ENCODE measurements at regions not wholly inside any gene's neighbourhood (a gene's known extent, or its start where the extent isn't known, plus 50 kb on each side); places are given as distances from the start of the nearest gene placed in this dataset.

- TF ChIP-seq CTCF (IDR thresholded peaks at IDR 0.05), result no peak
- no peak for TF ChIP-seq EP300 (IDR thresholded peaks at IDR 0.05)
- TF ChIP-seq POLR2A (IDR thresholded peaks at IDR 0.05), result no peak
- peaks cover 0 to 2% (median 0%) of the 10 kb centered on the region in 4 donors for H3K9me3 ChIP-seq
- no peak overlapping the region for H3K27ac ChIP-seq
- no peak overlapping the region for H3K4me3 ChIP-seq
- H3K4me1 ChIP-seq, result no peaks in the 10 kb centered on the region
- no peaks in the 10 kb centered on the region for H3K36me3 ChIP-seq
- no peaks in the 10 kb centered on the region for H3K27me3 ChIP-seq
- ATAC-seq (ENCODE audit: low FRiP score in 2 of 2), result no peak
- DNase-seq, result no peak
These were observed 1170.2 kb upstream of the PRMT6 start for GRCh38 chr1:105886309-105886708.

- Histone ChIP-seq H3K4me3 (no peak overlapping the region), H3K4me1 (no peaks in the 10 kb centered on the region), H3K36me3 (no peaks in the 10 kb centered on the region), H3K27ac (no peak overlapping the region), H3K9me3 (peaks cover 0 to 4% (median 0%) of the 10 kb centered on the region in 4 donors), H3K27me3 (no peaks in the 10 kb centered on the region)
- 82% methylated on average over 13 of the region's 13 CpGs for WGBS, 2 donors
- TF ChIP-seq POLR2A (IDR thresholded peaks at IDR 0.05) (no peak), POLR2AphosphoS5 (IDR thresholded peaks at IDR 0.05) (no peak), EP300 (IDR thresholded peaks at IDR 0.05) (no peak), CTCF (IDR thresholded peaks at IDR 0.05) (no peak)
- ATAC-seq (ENCODE audit: low FRiP score in 2 of 2) (no peak), DNase-seq (peak in 1 of 2 donors; percentile 44)
These were observed 1165.2 kb upstream of the PRMT6 start for GRCh38 chr1:105891308-105891707.

GRCh38 chr1:105894006-105894405 is 1162.5 kb upstream of the PRMT6 start:
- Histone ChIP-seq H3K36me3 (no peaks in the 10 kb centered on the region), H3K27ac (no peak overlapping the region), H3K9me3 (peaks cover 0 to 9% (median 0%) of the 10 kb centered on the region in 4 donors), H3K27me3 (no peaks in the 10 kb centered on the region), H3K4me3 (no peak overlapping the region), H3K4me1 (no peaks in the 10 kb centered on the region)
- TF ChIP-seq POLR2AphosphoS5 (IDR thresholded peaks at IDR 0.05) (no peak), CTCF (IDR thresholded peaks at IDR 0.05) (no peak), POLR2A (IDR thresholded peaks at IDR 0.05) (no peak), EP300 (IDR thresholded peaks at IDR 0.05) (no peak)
- ATAC-seq (ENCODE audit: low FRiP score in 2 of 2), result no peak
- WGBS, 2 donors, result 60 to 61% methylated on average over 1 of the region's 1 CpG
- no peak for DNase-seq

DNA sequence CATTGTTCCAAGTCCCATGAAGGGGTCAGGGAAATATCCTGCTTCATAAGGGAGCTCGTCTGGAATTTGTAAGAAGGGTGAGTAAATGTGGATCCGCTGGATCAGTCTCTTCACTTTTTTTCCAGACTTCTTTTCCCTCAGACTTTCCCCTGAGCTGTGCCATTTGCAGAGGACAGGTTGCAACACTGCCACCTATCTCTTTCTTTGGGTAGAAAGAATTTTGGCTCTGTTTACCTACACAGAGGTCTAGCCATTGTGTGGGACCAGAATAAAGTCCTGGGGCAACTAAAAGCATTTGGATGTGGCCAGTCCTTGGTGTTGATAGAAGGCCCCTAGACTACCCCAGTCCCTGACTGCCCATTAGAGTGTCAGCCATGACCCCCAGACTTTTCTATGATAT is 1146.7 kb upstream of the PRMT6 start:
- 61 to 71% methylated on average over 2 of the region's 2 CpGs for WGBS, 2 donors
- H3K4me3 ChIP-seq, result no peak overlapping the region
- H3K27ac ChIP-seq, result no peak overlapping the region
- peaks cover 0 to 4% (median 0%) of the 10 kb centered on the region in 4 donors for H3K9me3 ChIP-seq
- no peaks in the 10 kb centered on the region for H3K36me3 ChIP-seq
- ATAC-seq (ENCODE audit: low FRiP score in 2 of 2), result no peak
- DNase-seq, result no peak
- H3K27me3 ChIP-seq, result no peaks in the 10 kb centered on the region
- TF ChIP-seq POLR2AphosphoS5 (IDR thresholded peaks at IDR 0.05) (no peak), EP300 (IDR thresholded peaks at IDR 0.05) (no peak), POLR2A (IDR thresholded peaks at IDR 0.05) (no peak), CTCF (IDR thresholded peaks at IDR 0.05) (no peak)
- no peaks in the 10 kb centered on the region for H3K4me1 ChIP-seq

DNA sequence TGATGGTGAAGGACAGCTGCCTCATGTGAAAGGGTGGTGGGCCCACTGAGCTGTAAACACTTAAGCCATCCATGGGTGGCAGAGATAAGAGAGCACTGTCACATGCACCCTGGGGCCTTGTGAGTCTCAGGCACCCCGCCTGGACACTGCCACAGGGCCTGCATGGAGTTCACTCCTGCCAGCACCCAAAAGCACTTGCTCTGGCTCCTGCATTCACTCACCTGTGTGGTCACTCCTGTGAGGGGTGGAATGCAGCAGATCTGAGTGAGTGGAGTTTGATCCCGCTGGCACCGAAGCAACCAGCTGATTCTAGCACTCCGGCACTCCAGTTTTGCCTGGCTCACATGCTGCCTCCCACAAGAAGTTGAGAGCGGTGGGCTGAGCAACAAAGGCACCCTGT is 1142.1 kb upstream of the PRMT6 start:
- no peak overlapping the region for H3K4me3 ChIP-seq
- no peaks in the 10 kb centered on the region for H3K36me3 ChIP-seq
- ATAC-seq (ENCODE audit: low FRiP score in 2 of 2), result peak in 1 of 2 donors; percentile 23
- peak in 1 of 2 donors; percentile 8 for DNase-seq
- WGBS, 2 donors, result 86% methylated on average over 4 to 5 of the region's 5 CpGs
- H3K4me1 ChIP-seq, result no peaks in the 10 kb centered on the region
- TF ChIP-seq POLR2AphosphoS5 (IDR thresholded peaks at IDR 0.05) (no peak), POLR2A (IDR thresholded peaks at IDR 0.05) (no peak), EP300 (IDR thresholded peaks at IDR 0.05) (no peak), CTCF (IDR thresholded peaks at IDR 0.05) (no peak)
- peaks cover 0 to 3% (median 0%) of the 10 kb centered on the region in 4 donors for H3K9me3 ChIP-seq
- H3K27me3 ChIP-seq, result no peaks in the 10 kb centered on the region
- H3K27ac ChIP-seq, result no peak overlapping the region
